ENCODE measurements at regions not wholly inside any gene's neighbourhood (a gene's known extent, or its start where the extent isn't known, plus 50 kb on each side); places are given as distances from the start of the nearest gene placed in this dataset.
A peak's percentile ranks its signal among the peaks of the same experiment; 100 is the strongest.
"Not testable (repeated sequence)": the region's sequence is repeated elsewhere in the genome, so short reads cannot be mapped to it uniquely, and the experiment has no call there.

DNA sequence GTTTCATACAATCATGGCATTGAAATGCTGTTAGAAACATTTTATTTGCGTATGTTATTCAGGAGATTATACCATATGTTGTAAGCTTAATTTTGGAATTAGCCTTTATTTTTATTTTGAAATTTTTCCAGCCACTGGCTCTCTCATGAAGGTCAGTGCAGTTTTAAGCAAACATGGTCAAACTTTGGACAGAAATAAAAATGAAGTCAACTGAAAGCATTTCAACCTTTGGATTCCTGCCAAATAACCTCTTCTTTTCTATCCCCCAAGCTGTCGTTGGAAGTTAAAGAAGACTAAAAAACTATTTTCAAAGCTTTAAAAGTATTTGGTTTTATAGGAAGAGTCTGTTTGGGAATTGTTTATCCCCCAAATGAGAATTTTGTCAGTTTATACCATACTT lies 846.6 kb downstream of the MCTP2 start:
- no peak for DNase-seq

DNA sequence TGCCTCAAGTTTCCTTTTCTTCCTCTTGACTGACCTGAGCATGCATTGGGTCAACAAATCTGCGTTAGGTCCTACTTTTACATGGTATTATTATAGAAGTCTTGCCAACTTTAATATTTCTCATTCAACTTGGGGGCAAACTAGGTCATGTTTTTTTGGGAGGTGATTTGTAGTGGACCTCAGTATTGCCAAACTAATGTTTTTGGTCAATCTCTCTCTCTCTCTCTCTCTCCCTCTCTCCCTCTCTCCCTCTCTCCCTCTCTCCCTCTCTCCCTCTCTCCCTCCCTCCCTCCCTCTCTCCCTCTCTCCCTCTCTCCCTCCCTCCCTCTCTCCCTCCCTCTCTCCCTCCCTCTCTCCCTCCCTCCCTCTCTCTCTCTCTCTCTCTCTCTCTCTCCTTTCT lies 848.9 kb downstream of the MCTP2 start:
- not testable (repeated sequence) for DNase-seq

DNA sequence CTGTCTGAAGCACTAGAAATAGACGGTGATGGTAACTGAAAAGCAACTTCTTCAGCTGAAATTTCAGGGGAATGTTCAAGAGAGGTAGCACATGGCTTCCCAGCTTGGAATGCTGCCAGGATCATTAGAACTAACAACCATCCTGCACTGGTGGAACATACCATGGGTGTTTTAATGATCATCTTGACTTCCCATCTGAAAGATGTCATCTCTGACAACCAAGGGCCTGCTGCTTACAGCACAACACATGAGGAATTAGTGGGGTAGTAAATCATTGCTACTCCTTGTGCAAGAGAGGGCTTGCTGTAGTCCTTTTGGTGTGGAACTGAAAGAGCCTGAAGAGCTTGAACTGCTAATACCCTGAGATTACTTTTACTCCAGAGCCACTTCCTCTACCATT lies 853.7 kb downstream of the MCTP2 start:
- DNase-seq: peak; percentile 40

DNA sequence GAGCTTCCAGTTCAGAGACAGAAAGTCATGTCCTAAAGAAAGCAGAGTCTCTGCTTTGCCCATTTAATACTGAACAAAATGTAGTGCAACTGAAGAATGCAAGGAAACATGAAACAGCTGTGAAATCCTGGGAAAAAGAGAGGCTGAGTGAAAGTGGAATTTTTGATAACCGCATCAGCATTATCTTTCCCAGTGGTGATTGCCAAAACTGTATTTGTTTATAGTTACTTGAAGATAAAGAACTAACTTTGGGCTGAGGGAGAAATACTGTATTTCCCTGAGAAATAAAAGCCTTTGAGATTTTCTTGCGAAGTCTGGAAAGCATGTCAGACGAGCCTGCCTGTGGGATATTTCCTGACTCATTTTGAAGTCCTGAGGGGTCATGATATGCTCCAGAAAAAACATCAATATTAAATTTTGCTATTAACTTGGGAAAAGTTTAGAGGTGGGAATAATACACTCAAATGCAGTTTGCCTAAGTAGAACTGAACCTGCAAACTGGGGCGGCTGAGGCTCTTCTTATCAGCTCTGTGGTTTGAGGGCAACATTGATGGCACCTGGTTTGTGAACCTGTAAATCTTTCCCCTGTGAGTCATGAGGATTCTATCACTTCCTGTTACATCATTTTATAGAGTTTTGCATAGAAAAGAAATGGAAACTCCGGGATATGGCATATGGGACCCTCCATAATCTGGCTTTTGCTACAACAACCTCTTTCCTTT lies 855.3 kb downstream of the MCTP2 start:
- peak; percentile 48 for DNase-seq

DNA sequence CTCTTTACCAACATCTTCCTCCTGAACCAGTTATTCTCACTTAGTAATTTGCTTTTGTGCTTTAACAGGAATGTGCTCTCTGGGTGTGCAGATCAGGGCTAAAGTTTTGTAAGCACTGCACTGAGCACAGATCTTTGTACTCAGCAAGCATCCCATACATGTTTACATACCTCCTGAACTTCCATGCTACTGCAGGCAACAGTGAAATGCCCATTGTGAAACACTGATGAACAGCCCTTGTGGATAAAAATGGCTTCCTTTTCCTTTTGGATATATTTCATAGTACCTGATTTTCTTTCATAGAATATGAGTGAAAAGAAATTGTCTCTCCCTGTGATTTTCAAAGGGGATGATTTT lies 855.9 kb downstream of the MCTP2 start:
- DNase-seq: no peak

DNA sequence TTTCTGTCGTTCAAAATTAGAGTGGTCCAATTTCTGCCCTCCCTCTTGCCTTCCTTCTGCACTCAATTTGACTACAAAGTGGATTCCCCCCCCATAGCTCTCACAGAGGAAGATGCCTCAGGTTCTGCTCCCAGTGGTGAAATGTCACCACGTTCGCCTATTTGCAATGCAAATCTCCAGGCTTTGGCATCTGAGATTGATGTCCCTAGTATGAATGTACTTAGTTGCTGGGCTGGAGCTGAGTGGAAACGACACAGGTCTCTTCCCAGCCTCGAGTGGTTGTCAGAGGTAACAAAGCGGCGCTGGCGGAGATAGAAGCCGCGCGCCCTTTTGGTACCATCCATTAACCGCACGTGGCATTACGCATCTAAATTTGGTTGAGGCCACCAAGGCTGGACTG lies 860.1 kb downstream of the MCTP2 start:
- no peak for DNase-seq

DNA sequence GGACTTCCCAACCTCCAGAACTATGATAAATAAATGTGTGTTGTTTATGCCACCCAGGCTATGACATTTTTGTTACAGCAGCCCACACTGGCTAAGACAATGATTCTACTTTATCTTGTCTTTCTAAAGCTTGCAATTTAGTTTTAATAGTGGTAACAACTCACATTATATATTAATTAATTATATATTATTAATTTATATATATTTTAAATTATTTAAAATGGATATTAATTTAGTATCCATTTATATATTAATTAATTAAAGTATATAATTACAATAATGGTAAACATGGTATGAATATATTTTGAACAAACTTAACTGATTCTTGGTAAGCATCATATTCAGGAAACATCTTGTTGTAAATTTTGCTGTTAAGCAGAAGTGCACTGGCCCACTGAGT lies 863.9 kb downstream of the MCTP2 start:
- no peak for DNase-seq

DNA sequence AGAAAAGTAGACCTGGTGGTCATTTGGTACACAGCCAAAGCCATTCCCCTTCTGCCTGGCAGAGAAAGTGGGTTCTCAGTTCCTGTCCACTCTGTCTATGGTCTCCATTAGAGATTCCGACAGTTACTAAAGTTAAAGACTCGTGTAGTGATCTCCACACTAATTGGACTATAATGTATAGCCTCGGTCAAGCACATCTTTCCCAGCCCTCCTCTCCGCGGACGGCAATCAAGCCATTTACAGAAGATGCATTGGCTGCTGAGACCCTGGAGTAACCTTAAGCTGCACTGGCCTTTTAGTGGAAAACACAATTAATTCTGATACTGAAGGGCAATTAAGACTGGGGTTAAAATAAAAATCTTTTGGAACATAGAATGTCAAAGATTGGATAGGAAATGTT lies 865.3 kb downstream of the MCTP2 start:
- DNase-seq: no peak

DNA sequence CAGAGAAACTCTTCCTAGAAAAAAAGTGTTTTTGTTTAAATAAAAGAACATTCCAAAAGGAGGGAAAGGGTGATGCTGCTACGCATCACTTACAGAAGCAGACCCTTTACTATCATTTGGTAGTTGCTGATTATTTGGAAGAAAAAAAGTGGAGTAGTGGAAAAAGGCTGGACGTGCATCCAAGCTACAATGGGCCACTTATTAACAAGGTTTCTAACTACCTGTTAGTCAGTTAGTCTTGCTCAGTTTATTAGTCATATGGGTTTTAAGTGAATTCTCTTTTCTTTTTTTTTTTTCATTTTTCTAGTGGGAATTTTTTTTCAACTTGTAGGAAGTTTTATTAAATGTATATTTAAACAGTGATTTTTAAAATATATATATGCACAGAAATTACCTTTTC lies 866.0 kb downstream of the MCTP2 start:
- no peak for DNase-seq

DNA sequence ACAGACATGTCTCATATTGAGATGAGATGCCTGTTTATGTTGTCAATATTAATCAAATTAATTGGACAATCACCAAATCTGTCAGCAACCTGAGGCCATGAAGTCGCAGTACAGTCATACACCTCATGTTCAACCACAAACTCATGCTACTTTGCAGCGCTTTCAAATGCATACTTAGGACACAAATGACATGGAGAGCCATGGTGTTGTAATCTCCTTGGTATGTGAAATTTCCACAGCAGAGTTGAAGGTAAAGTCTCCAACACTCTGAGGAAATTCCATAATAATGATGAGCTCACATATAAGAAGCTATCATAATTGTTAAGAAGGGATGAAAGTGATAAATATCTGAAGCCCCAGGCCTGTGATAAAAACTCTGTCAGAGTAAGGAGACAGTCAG lies 873.9 kb downstream of the MCTP2 start:
- no peak for DNase-seq

DNA sequence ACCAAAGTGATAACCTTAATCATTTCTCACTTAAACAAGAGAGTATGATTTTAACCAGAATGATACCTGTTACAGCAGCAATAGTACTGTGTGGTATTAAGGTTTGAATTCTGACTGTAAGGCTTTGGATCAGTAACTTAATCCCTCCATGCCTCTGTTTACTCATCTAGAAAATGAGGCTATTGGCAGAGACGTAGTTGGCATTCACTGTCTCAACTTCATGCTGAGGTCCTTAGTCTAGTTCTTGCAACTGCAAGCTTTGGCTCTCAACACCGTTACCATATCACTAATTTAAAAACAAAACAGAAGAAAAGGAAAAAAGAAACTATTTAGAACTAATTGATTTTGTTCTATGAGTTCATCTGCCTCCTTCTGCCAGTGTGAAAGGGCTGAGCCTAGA lies 875.4 kb downstream of the MCTP2 start:
- DNase-seq: no peak

DNA sequence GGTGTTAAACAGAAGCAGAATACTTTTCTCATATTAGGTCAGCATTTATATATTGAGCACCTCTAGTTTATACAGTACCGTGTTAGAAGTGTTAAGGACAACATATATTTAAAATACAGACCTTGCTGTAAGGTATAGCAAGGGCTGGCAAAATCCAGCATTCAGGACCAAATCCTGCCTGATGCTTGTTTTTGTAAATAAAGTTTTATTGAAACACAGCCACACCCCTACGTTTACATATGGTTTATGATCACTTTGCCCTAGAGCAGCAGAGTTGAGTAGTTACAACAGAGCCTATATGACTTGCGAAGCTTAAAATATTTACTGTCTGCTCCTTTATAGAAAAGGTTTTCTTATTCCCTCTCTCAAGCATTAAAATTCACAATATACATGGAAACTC lies 877.3 kb downstream of the MCTP2 start:
- DNase-seq: no peak

DNA sequence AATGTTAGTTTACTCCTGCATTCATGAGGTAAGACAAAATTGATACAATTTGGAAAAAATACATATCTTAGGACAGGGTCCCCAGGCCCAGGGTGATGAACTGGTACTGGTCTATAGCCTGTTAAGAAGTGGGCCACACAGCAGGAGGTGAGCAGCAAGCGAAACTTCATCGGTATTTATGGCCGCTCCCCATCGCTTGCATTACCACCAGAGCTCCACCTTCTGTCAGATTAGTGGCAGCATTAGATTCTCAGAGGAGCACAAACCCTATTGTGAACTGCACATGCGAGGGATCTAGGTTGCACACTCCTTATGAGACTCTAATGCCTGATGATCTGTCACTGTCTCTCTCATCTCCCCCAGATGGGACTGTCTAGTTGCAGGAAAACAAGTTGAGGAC lies 880.6 kb downstream of the MCTP2 start:
- DNase-seq: no peak

DNA sequence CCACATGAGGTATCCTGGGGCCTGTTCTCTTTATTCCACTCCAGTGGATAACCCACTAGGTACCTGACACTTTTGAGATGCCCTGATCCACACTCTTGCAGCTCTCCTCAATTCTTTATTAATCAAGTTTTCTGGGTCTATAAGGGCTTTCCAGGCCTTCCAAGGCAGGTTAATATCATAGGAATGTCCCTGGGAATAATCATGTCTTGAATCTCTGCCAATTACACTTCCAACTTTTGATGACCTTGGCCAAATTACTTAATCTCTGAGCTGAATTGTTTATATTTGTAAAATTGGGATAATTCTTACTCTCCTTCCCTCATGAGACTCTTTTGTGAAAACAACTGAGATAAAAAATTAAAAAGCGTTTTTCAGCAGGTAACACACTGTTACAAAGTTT lies 881.7 kb downstream of the MCTP2 start:
- DNase-seq: no peak

DNA sequence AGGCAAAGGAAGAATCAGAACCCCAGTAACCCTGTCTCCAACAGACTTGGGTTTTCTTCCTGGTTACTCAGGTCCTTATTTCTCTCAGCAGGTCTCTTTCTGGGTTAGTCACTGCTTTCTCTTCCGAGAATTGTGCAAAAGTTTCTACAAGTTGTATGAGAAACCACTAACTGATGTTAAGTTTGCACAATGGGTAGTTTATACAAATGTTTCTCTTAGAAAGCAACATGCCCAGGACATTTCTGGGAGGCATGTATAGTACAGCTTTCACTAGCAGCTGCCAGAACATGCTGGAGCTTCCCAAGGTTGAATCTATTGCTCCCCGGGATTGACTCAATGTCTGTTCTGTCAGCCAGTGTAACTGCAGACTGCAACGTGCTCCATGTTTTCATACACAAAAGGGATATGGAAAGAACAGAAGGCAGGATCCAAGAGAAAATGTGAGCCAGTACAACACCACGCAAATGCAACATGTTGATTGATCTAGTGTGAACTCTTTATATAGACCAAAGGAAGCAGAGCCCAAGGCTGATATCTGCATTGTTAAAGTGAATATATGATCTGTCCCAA lies 887.8 kb downstream of the MCTP2 start:
- no peak for DNase-seq

DNA sequence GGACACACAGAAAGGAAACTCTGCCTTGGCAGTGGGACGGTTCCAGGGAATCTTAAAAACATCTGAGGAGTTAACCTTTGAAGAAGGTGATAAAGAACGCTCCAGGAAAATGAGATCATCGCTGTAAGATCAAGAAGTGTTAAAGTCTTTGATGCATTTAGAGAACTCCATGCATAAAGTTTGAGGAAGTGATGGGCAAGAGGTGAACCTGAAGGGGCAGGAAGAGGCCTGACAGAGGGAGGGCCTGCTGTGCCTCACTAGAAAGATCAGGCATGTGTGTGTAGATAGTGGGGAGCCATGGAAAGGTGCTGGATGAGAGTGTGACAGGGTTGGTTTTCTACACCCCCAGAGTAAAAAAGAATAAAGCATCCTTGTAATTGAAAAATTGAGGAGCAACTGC lies 889.2 kb downstream of the MCTP2 start:
- DNase-seq: no peak

DNA sequence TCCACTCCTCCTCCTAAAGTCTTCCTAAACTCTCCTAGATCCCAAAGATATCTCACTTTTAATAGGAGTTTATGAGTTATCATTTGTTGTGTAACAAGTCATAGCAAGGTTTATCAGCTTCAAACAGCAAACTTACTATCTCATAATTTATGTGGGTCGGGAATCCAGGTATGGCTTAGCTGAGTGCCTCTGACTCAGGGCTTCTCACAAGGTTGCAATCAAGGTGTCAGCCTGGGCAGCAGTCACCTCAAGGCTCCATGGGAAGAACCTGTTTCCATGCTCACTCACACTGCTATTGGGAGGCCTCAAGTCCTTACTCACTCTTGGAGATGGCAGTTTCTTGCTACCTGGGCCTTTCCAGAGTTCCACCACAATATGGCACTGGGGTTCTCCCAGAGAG lies 889.8 kb downstream of the MCTP2 start:
- DNase-seq: no peak

DNA sequence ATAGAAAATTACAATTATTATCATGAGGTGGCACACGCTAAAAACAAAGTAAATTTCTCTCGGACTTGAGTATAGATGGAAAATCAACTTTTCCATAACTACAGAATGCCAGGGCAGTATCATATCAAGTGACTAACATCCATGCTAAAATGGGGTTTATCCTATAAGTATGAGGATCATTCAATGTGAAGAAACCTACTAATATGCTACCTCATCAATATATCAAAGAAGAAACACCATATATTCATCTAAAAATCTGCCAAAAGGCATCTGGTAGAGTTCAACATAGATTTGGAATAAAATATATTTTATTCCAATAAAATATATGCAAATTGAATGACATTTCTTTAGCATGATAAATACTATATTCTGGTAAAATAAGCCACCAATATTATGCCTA lies 894.4 kb downstream of the MCTP2 start:
- no peak for DNase-seq

DNA sequence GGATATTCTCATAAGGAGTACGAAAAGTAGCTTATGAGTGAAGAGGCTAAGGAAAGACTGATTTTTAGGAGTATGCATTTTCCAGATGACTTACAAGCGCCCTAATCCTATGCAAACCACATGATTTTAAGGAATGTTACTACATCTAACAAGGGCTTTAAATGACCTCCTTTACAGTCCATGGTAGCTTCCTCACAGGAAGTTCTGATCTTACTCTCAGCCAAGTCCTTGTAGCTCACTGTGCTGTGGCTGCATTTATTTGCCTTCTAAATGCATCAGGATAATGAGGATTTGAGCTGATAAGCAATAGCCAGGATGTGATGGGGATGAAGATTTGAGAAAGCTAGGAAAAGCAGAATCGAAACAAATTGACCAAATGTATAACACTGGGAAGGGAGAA lies 896.0 kb downstream of the MCTP2 start:
- DNase-seq: no peak

DNA sequence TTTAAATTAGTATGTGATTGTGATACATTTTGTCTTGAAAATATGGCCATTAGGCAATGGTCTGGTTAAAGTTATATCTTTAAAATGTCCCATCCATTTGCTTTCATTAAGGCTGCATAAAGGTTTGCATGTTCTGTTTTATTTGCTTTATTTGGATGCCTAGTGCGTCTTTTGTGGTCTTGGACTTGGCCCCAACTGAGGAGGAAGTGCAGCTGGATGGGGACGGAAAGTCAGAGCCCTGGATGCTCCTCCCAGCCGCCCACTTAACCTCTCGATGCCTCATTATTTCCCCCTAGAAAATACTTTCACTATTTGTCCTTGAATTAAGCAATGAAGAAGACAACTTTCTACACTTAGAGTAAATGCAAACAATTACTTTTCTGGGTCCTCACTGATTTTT lies 898.2 kb downstream of the MCTP2 start:
- peak; percentile 73 for DNase-seq

DNA sequence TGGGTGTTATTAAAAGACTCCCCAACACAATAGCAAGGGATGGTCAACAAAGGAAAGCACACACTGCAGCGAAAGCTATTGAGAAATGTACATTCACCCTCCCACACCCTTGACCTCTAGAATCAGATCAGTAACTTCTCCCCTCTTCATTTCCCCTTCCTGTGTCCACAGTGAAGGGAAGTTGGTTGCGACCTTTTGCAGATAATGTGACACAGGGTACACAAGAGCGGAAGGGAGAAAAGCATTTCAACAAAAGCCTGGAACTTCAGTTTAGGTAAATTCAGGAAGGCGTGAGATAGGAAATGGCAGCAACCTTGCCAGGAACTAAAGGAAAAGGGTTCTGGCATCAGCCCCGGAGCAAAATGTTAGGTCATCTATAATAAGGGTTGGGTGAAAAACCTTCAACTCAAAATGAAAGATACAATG lies 899.8 kb downstream of the MCTP2 start:
- no peak for DNase-seq

DNA sequence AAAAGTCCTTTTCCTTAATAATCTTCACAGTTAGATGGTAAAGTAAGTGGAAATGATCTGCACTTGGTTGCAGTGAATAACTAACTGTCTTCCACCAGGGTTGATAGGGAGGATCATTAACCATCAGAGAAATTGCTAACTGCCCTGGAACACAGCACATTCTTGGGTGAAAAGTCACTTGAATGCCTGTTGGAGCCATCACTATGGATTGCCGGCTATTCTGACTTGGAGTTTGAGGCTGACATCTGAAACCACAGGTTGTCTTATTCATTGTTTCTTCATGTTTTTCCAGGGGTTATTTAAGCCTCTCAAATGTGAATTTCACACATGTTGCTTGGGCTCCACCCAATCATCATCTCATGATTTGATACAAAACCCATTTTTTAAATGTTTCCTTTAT lies 901.4 kb downstream of the MCTP2 start:
- no peak for DNase-seq

DNA sequence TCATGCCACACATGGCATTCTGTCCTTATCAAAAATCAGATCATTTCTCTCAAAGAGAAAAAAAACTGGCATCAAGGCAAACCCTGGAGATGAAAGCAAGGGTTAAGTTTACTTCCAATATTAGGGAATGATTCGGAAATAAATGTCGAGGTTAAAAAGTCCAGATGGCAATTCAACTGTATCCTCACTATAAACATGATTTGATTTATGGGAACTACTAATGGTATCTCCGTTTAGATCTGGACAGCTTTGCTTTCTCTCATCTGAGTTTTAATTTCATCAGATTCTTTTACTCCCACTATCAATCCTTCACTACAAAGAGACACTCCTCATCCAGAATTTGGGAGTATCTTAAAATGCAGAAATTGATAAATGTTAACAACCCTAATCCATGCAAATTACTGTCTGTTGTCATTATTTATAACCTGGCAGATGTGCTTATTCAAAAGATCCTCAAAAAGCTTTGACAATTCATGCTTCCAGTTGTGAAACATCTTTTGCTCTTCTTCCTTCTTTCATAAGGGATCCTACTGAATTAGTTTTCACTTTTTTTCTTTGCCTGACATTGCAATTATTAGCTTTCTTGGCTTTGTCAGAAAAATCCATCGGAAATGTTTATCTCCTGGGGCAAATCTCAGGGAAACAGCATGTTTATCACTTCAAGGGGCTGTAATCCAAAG lies 903.2 kb downstream of the MCTP2 start:
- peak; percentile 77 for DNase-seq

Data from renal pelvis (tissue), 1 donor.